ENCODE measurements at regions not wholly inside any gene's neighbourhood (a gene's known extent, or its start where the extent isn't known, plus 50 kb on each side); places are given as distances from the start of the nearest gene placed in this dataset.

DNA sequence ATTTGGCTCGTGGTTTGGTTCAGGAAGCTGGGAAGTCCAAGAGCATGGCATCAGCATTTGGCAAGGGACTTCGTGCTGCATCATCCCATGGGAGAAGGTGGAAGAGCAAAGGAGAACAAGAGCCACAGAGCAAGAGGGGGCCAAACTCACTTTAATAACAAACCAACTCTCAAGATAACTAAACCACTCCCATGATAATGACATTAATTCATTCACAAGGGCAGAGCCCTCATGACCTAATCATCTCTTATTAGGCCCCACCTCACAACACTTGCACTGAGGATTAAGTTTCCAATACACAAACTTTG, 113.4 kb upstream of the ATXN3L start:
- no peak overlapping the region for H3K4me3 Mint-ChIP-seq
- H3K36me3 Mint-ChIP-seq (ENCODE audit: low read depth) = no peaks in the 10 kb centered on the region
- TF ChIP-seq, protein P1, sequence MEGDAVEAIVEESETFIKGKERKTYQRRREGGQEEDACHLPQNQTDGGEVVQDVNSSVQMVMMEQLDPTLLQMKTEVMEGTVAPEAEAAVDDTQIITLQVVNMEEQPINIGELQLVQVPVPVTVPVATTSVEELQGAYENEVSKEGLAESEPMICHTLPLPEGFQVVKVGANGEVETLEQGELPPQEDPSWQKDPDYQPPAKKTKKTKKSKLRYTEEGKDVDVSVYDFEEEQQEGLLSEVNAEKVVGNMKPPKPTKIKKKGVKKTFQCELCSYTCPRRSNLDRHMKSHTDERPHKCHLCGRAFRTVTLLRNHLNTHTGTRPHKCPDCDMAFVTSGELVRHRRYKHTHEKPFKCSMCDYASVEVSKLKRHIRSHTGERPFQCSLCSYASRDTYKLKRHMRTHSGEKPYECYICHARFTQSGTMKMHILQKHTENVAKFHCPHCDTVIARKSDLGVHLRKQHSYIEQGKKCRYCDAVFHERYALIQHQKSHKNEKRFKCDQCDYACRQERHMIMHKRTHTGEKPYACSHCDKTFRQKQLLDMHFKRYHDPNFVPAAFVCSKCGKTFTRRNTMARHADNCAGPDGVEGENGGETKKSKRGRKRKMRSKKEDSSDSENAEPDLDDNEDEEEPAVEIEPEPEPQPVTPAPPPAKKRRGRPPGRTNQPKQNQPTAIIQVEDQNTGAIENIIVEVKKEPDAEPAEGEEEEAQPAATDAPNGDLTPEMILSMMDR (conservative IDR thresholded peaks at IDR 0.05) = no peak
- no peak for DNase-seq (ENCODE audit: low read depth, low spot score)
- H3K4me1 Mint-ChIP-seq = peaks cover 18% of the 10 kb centered on the region
- H3K27ac Mint-ChIP-seq (ENCODE audit: unreplicated experiment) = no peak overlapping the region
- no peaks in the 10 kb centered on the region for H3K9me3 Mint-ChIP-seq
- H3K27me3 Mint-ChIP-seq (ENCODE audit: low read depth) = no peaks in the 10 kb centered on the region

DNA sequence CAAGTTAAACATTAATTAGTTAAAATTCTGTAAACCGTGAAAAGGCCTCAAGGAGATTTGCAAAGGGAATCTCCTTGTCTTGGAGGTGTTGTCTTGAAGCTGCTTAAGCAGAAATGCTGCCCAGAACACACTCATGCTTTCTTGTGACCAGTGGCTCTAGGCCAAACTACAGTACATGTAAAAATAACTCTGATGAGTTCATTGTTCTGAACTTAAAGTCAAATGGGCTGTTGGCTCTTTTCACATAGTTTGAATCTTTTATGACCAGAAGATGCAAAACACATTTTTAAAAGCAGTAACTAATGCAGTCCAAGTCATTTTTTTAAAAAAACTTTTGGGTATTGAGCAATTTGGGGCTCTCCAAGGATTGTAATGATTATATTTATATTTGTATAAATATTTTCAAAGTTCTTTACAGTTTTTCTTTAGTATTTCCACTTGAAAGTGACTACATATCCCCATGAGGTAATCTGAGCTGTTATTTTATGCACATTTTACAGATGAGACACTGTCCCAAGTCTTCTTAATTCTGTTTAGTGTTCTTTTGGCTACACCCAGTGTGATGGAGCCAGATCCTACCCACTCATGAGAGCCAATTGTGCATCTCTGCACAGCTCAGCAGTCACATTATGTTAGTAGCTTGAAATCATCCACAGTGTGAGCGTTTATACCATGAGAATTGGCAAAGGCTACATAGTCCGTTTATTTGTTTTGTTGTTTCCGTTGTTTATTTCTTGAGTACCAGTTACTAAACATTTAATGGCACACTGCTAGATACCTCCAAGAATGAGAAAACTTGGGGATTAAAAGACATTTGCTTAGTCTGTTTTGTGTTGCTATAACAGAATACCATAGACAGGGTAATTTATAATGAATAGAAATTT, 112.8 kb upstream of the ATXN3L start:
- TF ChIP-seq, protein P1 (conservative IDR thresholded peaks at IDR 0.05) = no peak
- no peak overlapping the region for H3K27ac Mint-ChIP-seq (ENCODE audit: unreplicated experiment)
- H3K4me3 Mint-ChIP-seq = no peak overlapping the region
- peaks cover 24% of the 10 kb centered on the region for H3K4me1 Mint-ChIP-seq
- no peaks in the 10 kb centered on the region for H3K36me3 Mint-ChIP-seq (ENCODE audit: low read depth)
- DNase-seq (ENCODE audit: low read depth, low spot score) = no peak
- H3K9me3 Mint-ChIP-seq = no peaks in the 10 kb centered on the region
- no peaks in the 10 kb centered on the region for H3K27me3 Mint-ChIP-seq (ENCODE audit: low read depth)

DNA sequence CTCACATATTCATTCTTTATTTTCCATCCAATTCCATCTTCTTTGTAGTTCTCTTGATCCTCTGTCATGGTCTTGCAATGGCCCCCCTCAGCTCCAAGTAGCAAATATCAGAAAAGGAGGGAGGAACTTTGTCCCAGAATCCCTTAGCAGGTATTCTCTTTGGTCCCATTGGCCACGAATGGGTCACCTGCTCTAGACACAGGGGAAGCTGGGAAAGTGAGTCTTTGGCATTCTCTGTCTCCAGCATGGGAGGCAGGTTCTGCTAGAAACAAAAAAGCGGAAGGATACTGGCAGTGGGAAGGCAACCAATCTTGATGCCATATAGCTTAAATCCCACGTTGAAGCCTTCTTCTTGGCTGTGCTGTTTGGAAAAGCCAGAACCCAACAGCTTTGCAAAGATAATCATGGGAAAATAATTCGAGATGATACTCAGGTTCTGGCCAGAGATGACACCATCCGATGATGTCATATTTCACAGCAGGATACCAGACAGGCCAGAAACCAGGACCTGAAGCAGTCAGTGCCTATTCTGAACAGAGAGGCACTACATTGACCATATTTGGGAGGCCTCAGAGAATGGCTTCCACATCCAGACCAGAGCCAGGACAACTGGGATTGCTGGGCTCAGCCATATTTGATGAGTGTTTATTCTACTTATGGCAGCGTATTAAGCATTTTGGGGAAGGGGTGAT, 110.4 kb upstream of the ATXN3L start:
- Mint-ChIP-seq H3K4me3 (no peak overlapping the region), H3K36me3 (ENCODE audit: low read depth) (no peaks in the 10 kb centered on the region), H3K27me3 (ENCODE audit: low read depth) (no peaks in the 10 kb centered on the region), H3K27ac (ENCODE audit: unreplicated experiment) (no peak overlapping the region), H3K4me1 (peaks cover 25% of the 10 kb centered on the region), H3K9me3 (no peaks in the 10 kb centered on the region)
- TF ChIP-seq, protein P1 (conservative IDR thresholded peaks at IDR 0.05) = no peak
- no peak for DNase-seq (ENCODE audit: low read depth, low spot score)

DNA sequence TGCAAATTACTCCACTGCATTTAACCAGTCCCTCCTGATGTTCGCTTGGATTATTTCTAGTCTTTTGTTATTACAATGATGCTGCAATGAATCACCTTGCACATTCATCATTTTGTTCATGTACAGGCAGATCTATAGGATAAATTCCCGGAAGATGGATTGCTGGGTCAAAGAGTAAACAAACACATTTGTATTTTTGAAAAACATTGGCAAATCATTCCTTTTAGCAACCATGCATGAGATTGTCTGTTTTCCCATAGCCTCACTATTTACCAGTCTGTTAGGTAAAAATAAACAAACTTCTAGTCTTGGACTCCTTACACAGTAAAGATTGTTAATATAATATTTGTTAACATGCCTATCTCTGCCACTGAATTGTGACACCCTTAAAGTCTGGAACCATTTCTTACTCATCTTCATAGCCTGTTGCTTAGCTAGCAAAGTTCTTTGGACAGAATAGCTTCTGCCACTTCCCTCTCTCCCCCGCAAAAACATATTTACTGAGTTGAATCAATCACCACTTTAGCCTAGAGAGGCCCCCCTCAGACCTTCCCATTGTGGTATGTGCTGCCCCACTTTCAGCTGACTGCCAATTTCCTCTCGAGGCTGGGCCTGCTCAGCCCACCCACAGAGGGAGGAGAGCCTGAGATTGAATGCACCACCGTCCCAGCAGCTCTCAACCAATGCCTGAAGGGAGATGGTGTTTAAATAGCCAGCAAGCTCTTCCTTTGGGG, 108.4 kb upstream of the ATXN3L start:
- TF ChIP-seq, protein P1 (conservative IDR thresholded peaks at IDR 0.05) = no peak
- H3K4me3 Mint-ChIP-seq = no peak overlapping the region
- H3K4me1 Mint-ChIP-seq = peaks cover 34% of the 10 kb centered on the region
- no peaks in the 10 kb centered on the region for H3K27me3 Mint-ChIP-seq (ENCODE audit: low read depth)
- H3K27ac Mint-ChIP-seq (ENCODE audit: unreplicated experiment) = no peak overlapping the region
- H3K36me3 Mint-ChIP-seq (ENCODE audit: low read depth) = peaks cover 5% of the 10 kb centered on the region
- no peak for DNase-seq (ENCODE audit: low read depth, low spot score)
- no peaks in the 10 kb centered on the region for H3K9me3 Mint-ChIP-seq

GRCh38 chrX:13427441-13428052, 107.7 kb upstream of the ATXN3L start:
- H3K27ac Mint-ChIP-seq (ENCODE audit: unreplicated experiment) = no peak overlapping the region
- TF ChIP-seq, protein P1 (conservative IDR thresholded peaks at IDR 0.05) = no peak
- H3K9me3 Mint-ChIP-seq = no peaks in the 10 kb centered on the region
- DNase-seq (ENCODE audit: low read depth, low spot score) = no peak
- H3K4me1 Mint-ChIP-seq = peaks cover 36% of the 10 kb centered on the region
- no peaks in the 10 kb centered on the region for H3K27me3 Mint-ChIP-seq (ENCODE audit: low read depth)
- no peak overlapping the region for H3K4me3 Mint-ChIP-seq
- H3K36me3 Mint-ChIP-seq (ENCODE audit: low read depth) = peaks cover 5% of the 10 kb centered on the region

Measured in neural crest cell (in vitro differentiated cells).